PC-9 (cell line): ENCODE measurements at regions not wholly inside any gene's neighbourhood (a gene's known extent, or its start where the extent isn't known, plus 50 kb on each side); places are given as distances from the start of the nearest gene placed in this dataset.
"Not testable (repeated sequence)": the region's sequence is repeated elsewhere in the genome, so short reads cannot be mapped to it uniquely, and the experiment has no call there.

Source experiments
- BruUV-seq: library from RNA; stranded (reverse); fragments of 400-500 nt; replicated peaks from 2 replicates; lab custom pipeline; 2021; lab: Mats Ljungman, UMichigan
- CTCF ChIA-PET: fragments of 300-600 bp; sonication (Branson Sonifier 250); formaldehyde crosslinking; loops from one replicate; lab custom pipeline; 2022; ENCODE audit warnings: antibody characterized with exemption; lab: Charles Lee
- POLR2A ChIA-PET: fragments of 300-600 bp; sonication (Branson Sonifier 250); formaldehyde crosslinking; loops from one replicate; lab custom pipeline; 2022; ENCODE audit warnings: antibody characterized with exemption; ENCODE audit not compliant: unreplicated experiment; lab: Charles Lee
- DNase-seq, 2 experiments: peaks; one replicate each; pipeline versions ENCODE4 v3.0.0 to v3.0.0-alpha.2; 2015 to 2022; ENCODE audit warnings: mixed read lengths in 1 of 2
- H2AFZ ChIP-seq: fragments of 200-600 bp; sonication (generic); 2 replicates; pipeline ENCODE4 v1.8.1; 2017; ENCODE audit warnings: antibody characterized with exemption
- H3F3A ChIP-seq: fragments of 200-600 bp; sonication (generic); 2 replicates; pipeline ENCODE4 v1.8.1; 2017; ENCODE audit warnings: antibody characterized with exemption, mild to moderate bottlenecking, low read depth; ENCODE audit not compliant: insufficient read depth
- H3K27ac ChIP-seq: fragments of 200-600 bp; sonication (generic); 2 replicates; pipeline ENCODE4 v1.6.1; 2016; ENCODE audit warnings: mixed run types
- H3K27me3 ChIP-seq: fragments of 200-600 bp; sonication (generic); 2 replicates; pipeline ENCODE4 v1.6.1; 2016; ENCODE audit warnings: low read depth, mixed run types; ENCODE audit not compliant: insufficient read depth
- H3K36me3 ChIP-seq: fragments of 200-600 bp; sonication (generic); 2 replicates; pipeline ENCODE4 v1.6.1; 2016; ENCODE audit warnings: low read depth, mixed run types
- H3K4me1 ChIP-seq: fragments of 200-600 bp; sonication (generic); replicated peaks from 2 replicates; pipeline ENCODE4 v1.6.1; 2016; ENCODE audit warnings: mixed run types; ENCODE audit not compliant: insufficient read depth
- H3K4me2 ChIP-seq: fragments of 200-600 bp; sonication (generic); 2 replicates; pipeline ENCODE4 v1.6.1; 2017; ENCODE audit warnings: mixed run types
- H3K4me3 ChIP-seq: fragments of 200-600 bp; sonication (generic); 2 replicates; pipeline ENCODE4 v1.6.1; 2016; ENCODE audit warnings: mixed run types
- H3K79me2 ChIP-seq: fragments of 200-600 bp; sonication (generic); 2 replicates; pipeline ENCODE4 v1.6.1; 2017; ENCODE audit warnings: low read depth, mixed run types
- H3K9me2 ChIP-seq: fragments of 200-600 bp; sonication (generic); 2 replicates; pipeline ENCODE4 v1.8.1; 2017; ENCODE audit warnings: mild to moderate bottlenecking; ENCODE audit not compliant: insufficient read depth
- H3K9me3 ChIP-seq: fragments of 200-600 bp; sonication (generic); 2 replicates; pipeline ENCODE4 v1.8.1; 2016; ENCODE audit warnings: low read depth; ENCODE audit not compliant: insufficient read depth
- H4K20me1 ChIP-seq: fragments of 200-600 bp; sonication (generic); 2 replicates; pipeline ENCODE4 v1.8.1; 2017; ENCODE audit not compliant: insufficient read depth
- CTCF ChIP-seq: fragments of 200-600 bp; sonication (generic); conservative IDR thresholded peaks from 2 replicates; pipeline ENCODE4 v1.6.1; 2017; ENCODE audit warnings: mixed run types, antibody characterized with exemption, mild to moderate bottlenecking, moderate library complexity
- EZH2 ChIP-seq: fragments of 200-600 bp; sonication (generic); IDR thresholded peaks from 2 replicates; pipeline ENCODE4 v1.8.0; 2017; ENCODE audit warnings: antibody characterized with exemption, low read depth
- intact Hi-C: fragments of 100-400 bp; cut with micrococcal nuclease; formaldehyde crosslinking; loops from one replicate; pipeline ENCODE4 v1.10.0; 2022; ENCODE audit not compliant: unreplicated experiment

DNA sequence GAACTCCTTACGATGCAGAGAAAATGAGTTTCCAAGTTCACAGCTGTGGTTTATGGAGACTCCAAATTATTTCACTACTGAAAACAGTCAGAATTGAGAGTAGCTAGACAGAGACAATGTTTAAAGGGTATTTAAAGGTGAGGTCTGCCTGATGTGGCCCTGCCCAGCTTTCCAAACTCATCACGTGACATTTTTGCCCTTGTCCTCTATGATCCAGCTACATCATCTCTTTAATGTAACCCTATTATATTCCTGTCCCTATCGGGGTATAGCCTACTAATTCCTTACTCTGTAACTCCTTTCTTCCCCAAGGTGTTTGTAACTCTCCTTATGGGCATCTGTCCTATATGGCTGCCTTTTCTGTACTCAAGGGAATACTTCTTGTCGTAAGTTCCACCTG, 297.2 kb downstream of the GRXCR1 start:
- H3K9me3 ChIP-seq, result no peaks in the 10 kb centered on the region
- no peak for TF ChIP-seq EZH2
- TF ChIP-seq CTCF, result no peak
- no peak for DNase-seq
- no peaks in the 10 kb centered on the region for H3K9me2 ChIP-seq
- no TSS peak for BruUV-seq
- no peaks in the 10 kb centered on the region for H3K79me2 ChIP-seq
- no peak overlapping the region for H3K4me3 ChIP-seq
- ChIA-PET POLR2A (no interaction called here), CTCF (no interaction called here)
- no peaks in the 10 kb centered on the region for H3K36me3 ChIP-seq
- H2AFZ ChIP-seq, result no peak overlapping the region
- H3K4me2 ChIP-seq, result no peak overlapping the region
- no peaks in the 10 kb centered on the region for H4K20me1 ChIP-seq
- intact Hi-C loops, result no loop called here
- H3K27me3 ChIP-seq, result no peaks in the 10 kb centered on the region
- H3F3A ChIP-seq, result no peaks in the 10 kb centered on the region
- H3K27ac ChIP-seq, result no peak overlapping the region
- H3K4me1 ChIP-seq, result no peaks in the 10 kb centered on the region

- H3K4me2 ChIP-seq, CTCF ChIA-PET, BruUV-seq, intact Hi-C loops, H3K36me3 ChIP-seq, H3K27ac ChIP-seq, H2AFZ ChIP-seq, H3K4me1 ChIP-seq, H4K20me1 ChIP-seq, H3K27me3 ChIP-seq, H3K4me3 ChIP-seq, H3K9me2 ChIP-seq, DNase-seq, H3K79me2 ChIP-seq, H3K9me3 ChIP-seq, H3F3A ChIP-seq, POLR2A ChIA-PET: not testable (repeated sequence)
These were observed 320.1 kb downstream of the GRXCR1 start for GRCh38 chr4:43212576-43212975.

- H3K27ac ChIP-seq, result no peak overlapping the region
- no peak overlapping the region for H2AFZ ChIP-seq
- intact Hi-C loops, result no loop called here
- no peaks in the 10 kb centered on the region for H3K9me2 ChIP-seq
- BruUV-seq, result no TSS peak
- H3K9me3 ChIP-seq, result no peaks in the 10 kb centered on the region
- no peaks in the 10 kb centered on the region for H3F3A ChIP-seq
- DNase-seq, result no peak
- H3K36me3 ChIP-seq, result no peaks in the 10 kb centered on the region
- H3K4me2 ChIP-seq, result no peak overlapping the region
- H3K27me3 ChIP-seq, result no peaks in the 10 kb centered on the region
- POLR2A ChIA-PET, result no interaction called here
- H3K4me3 ChIP-seq, result no peak overlapping the region
- no peaks in the 10 kb centered on the region for H3K4me1 ChIP-seq
- CTCF ChIA-PET, result no interaction called here
- TF ChIP-seq EZH2 (no peak), CTCF (no peak)
- no peaks in the 10 kb centered on the region for H4K20me1 ChIP-seq
- H3K79me2 ChIP-seq, result no peaks in the 10 kb centered on the region
These were observed 331.3 kb downstream of the GRXCR1 start for GRCh38 chr4:43223820-43224219.

- no TSS peak for BruUV-seq
- no peak for DNase-seq
- no peaks in the 10 kb centered on the region for H3K79me2 ChIP-seq
- no peaks in the 10 kb centered on the region for H3K36me3 ChIP-seq
- H3K4me3 ChIP-seq, result no peak overlapping the region
- no peaks in the 10 kb centered on the region for H3K9me2 ChIP-seq
- H3K27me3 ChIP-seq, result no peaks in the 10 kb centered on the region
- H4K20me1 ChIP-seq, result no peaks in the 10 kb centered on the region
- H3K27ac ChIP-seq, result no peak overlapping the region
- H3K9me3 ChIP-seq, result no peaks in the 10 kb centered on the region
- no peaks in the 10 kb centered on the region for H3K4me1 ChIP-seq
- no peak overlapping the region for H3K4me2 ChIP-seq
- ChIA-PET CTCF (no interaction called here), POLR2A (no interaction called here)
- TF ChIP-seq EZH2, result no peak
- no peak for TF ChIP-seq CTCF
- intact Hi-C loops, result no loop called here
- H2AFZ ChIP-seq, result no peak overlapping the region
- H3F3A ChIP-seq, result no peaks in the 10 kb centered on the region
These were observed 332.0 kb downstream of the GRXCR1 start for GRCh38 chr4:43224559-43224958.
